ENCODE measurements at regions not wholly inside any gene's neighbourhood (a gene's known extent, or its start where the extent isn't known, plus 50 kb on each side); places are given as distances from the start of the nearest gene placed in this dataset.

DNA sequence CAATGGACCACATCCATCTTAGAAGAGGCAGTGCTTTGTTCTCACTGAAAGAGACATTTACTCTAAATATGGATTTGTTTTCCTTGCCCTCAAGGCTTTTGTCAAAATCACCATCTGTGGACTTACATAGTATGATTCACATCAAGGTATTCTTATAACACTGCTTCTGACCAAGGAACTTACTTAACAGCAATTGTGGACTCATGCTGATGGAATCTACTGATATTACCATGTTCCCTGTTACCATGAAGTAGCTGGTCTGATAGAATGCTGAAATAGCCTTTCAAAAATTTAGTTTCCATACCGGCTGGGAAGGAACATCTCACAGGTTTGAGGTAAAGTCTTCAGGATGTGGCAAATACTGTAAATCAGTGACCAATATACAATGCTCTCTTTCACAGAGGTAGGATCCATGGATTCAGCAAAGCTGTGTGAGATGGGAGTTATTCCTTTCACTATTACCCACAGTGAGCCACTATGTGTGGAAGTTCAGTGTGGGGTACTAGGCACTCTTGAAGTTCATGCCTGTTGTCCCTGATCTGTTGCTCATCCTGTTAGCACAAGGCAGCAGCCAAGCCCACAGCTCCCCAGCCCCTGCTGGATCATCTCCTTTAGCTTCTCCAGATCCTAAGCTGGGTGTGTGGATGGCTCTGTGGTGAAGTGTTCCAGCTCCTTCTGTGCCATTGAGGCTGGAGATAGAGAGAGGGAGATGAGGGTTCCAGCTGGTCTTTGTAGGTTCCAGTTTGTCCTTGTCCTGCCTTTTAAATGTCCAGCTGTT, 126.4 kb downstream of the ATP23 start:
- no peak overlapping the region for H3K4me2 ChIP-seq (ENCODE audit: low read length)
- no peak for DNase-seq (ENCODE audit: low read depth, low spot score)

More for the DNA sequence above, 126.4 kb downstream of the ATP23 start:
- intact Hi-C loops (cut with micrococcal nuclease), result no loop called here
- no peak for ATAC-seq
- ChIA-PET CTCF (no interaction called here), POLR2A (no interaction called here), RAD21 (ENCODE audit: low non-redundant PET in 1 of 2, low total read pairs in 2 of 2, uncharacterized antibody in 2 of 2, unreplicated experiment in 2 of 2) (no interaction called here)
- no peak overlapping the region for H2AFZ ChIP-seq (ENCODE audit: low read depth, low read length, poor library complexity, severe bottlenecking)
- H3K9me2 ChIP-seq (ENCODE audit: insufficient read depth), result no peaks in the 10 kb centered on the region
- no TSS peak for BruUV-seq (replicated peaks)
- H3K4me3 ChIP-seq (replicated peaks in 1 of 2; ENCODE audit: low read depth in 1 of 2, low read length in 2 of 2), result no peak overlapping the region
- TF ChIP-seq SRF (IDR thresholded peaks at IDR 0.05; ENCODE audit: low read depth) (no peak), FOSL1 (IDR thresholded peaks at IDR 0.05; ENCODE audit: low read depth) (no peak), ELF1 (IDR thresholded peaks at IDR 0.05; ENCODE audit: borderline replicate concordance, low read depth) (no peak), EGR1 (IDR thresholded peaks at IDR 0.05; ENCODE audit: low read depth) (no peak), SP1 (IDR thresholded peaks at IDR 0.05; ENCODE audit: low read depth) (no peak), CBX3 (IDR thresholded peaks at IDR 0.05; ENCODE audit: low read depth) (no peak), CEBPB (IDR thresholded peaks at IDR 0.05; ENCODE audit: low read depth) (no peak), ZBTB33 (IDR thresholded peaks at IDR 0.05; ENCODE audit: extremely low read depth, insufficient replicate concordance, low read length) (no peak), RAD21 (IDR thresholded peaks at IDR 0.05; ENCODE audit: low read depth) (no peak), SIN3A (IDR thresholded peaks at IDR 0.05; ENCODE audit: low read depth) (no peak), POLR2AphosphoS5 (IDR thresholded peaks at IDR 0.05; ENCODE audit: low read depth, low read length) (no peak), TCF7L2 (IDR thresholded peaks at IDR 0.05; ENCODE audit: borderline replicate concordance, extremely low read depth, insufficient read depth, insufficient read length) (no peak), ZNF274 (IDR thresholded peaks at IDR 0.05; ENCODE audit: low read depth, low read length) (no peak), ATF3 (IDR thresholded peaks at IDR 0.05) (no peak), ZFX (IDR thresholded peaks at IDR 0.05) (no peak), EZH2 (IDR thresholded peaks at IDR 0.05) (no peak)
- TF ChIP-seq, protein P1, sequence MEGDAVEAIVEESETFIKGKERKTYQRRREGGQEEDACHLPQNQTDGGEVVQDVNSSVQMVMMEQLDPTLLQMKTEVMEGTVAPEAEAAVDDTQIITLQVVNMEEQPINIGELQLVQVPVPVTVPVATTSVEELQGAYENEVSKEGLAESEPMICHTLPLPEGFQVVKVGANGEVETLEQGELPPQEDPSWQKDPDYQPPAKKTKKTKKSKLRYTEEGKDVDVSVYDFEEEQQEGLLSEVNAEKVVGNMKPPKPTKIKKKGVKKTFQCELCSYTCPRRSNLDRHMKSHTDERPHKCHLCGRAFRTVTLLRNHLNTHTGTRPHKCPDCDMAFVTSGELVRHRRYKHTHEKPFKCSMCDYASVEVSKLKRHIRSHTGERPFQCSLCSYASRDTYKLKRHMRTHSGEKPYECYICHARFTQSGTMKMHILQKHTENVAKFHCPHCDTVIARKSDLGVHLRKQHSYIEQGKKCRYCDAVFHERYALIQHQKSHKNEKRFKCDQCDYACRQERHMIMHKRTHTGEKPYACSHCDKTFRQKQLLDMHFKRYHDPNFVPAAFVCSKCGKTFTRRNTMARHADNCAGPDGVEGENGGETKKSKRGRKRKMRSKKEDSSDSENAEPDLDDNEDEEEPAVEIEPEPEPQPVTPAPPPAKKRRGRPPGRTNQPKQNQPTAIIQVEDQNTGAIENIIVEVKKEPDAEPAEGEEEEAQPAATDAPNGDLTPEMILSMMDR (IDR thresholded peaks at IDR 0.05 in 2 of 3, conservative IDR thresholded peaks at IDR 0.05 in 1 of 3; ENCODE audit: borderline replicate concordance in 1 of 3, insufficient read depth in 1 of 3, low read depth in 2 of 3, low read length in 2 of 3), result no peak
- TF ChIP-seq, protein P2, sequence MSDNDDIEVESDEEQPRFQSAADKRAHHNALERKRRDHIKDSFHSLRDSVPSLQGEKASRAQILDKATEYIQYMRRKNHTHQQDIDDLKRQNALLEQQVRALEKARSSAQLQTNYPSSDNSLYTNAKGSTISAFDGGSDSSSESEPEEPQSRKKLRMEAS (IDR thresholded peaks at IDR 0.05), result no peak
- TF ChIP-seq, protein P3, sequence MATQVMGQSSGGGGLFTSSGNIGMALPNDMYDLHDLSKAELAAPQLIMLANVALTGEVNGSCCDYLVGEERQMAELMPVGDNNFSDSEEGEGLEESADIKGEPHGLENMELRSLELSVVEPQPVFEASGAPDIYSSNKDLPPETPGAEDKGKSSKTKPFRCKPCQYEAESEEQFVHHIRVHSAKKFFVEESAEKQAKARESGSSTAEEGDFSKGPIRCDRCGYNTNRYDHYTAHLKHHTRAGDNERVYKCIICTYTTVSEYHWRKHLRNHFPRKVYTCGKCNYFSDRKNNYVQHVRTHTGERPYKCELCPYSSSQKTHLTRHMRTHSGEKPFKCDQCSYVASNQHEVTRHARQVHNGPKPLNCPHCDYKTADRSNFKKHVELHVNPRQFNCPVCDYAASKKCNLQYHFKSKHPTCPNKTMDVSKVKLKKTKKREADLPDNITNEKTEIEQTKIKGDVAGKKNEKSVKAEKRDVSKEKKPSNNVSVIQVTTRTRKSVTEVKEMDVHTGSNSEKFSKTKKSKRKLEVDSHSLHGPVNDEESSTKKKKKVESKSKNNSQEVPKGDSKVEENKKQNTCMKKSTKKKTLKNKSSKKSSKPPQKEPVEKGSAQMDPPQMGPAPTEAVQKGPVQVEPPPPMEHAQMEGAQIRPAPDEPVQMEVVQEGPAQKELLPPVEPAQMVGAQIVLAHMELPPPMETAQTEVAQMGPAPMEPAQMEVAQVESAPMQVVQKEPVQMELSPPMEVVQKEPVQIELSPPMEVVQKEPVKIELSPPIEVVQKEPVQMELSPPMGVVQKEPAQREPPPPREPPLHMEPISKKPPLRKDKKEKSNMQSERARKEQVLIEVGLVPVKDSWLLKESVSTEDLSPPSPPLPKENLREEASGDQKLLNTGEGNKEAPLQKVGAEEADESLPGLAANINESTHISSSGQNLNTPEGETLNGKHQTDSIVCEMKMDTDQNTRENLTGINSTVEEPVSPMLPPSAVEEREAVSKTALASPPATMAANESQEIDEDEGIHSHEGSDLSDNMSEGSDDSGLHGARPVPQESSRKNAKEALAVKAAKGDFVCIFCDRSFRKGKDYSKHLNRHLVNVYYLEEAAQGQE (IDR thresholded peaks at IDR 0.05; ENCODE audit: low read depth), result no peak
- no peaks in the 10 kb centered on the region for H3K79me2 ChIP-seq (ENCODE audit: insufficient read depth, low read length)
- H3K9me3 ChIP-seq (ENCODE audit: control insufficient read depth in 1 of 2, insufficient read depth in 1 of 2, low read depth in 1 of 2, low read length in 2 of 2), result no peaks in the 10 kb centered on the region
- no peaks in the 10 kb centered on the region for H4K20me1 ChIP-seq (ENCODE audit: insufficient read depth)
- no peaks in the 10 kb centered on the region; a peak in 1 of 4 replicates for H3K4me1 ChIP-seq (ENCODE audit: control insufficient read depth in 1 of 2, insufficient read depth in 2 of 2, low read length in 2 of 2)
- no peaks in the 10 kb centered on the region for H3K36me3 ChIP-seq (ENCODE audit: control insufficient read depth in 1 of 2, insufficient read depth in 2 of 2, low read length in 2 of 2)
- H3K27ac ChIP-seq (ENCODE audit: low read depth, low read length), result no peak overlapping the region
- no peak overlapping the region for H3K9ac ChIP-seq (ENCODE audit: low read length)
- no peaks in the 10 kb centered on the region for H3K27me3 ChIP-seq (ENCODE audit: insufficient read depth, low read length)
